Loucy (cell line): ENCODE measurements at regions not wholly inside any gene's neighbourhood (a gene's known extent, or its start where the extent isn't known, plus 50 kb on each side); places are given as distances from the start of the nearest gene placed in this dataset.

Experiments
- H2AFZ ChIP-seq: fragments of 200-600 bp; sonication (generic); 2 replicates; pipeline ENCODE4 v1.6.0; 2016; ENCODE audit warnings: antibody characterized with exemption, mild to moderate bottlenecking, low read length, moderate library complexity
- H3F3A ChIP-seq: fragments of 200-600 bp; 2 replicates; pipeline ENCODE4 v1.6.0; 2016; ENCODE audit warnings: antibody characterized with exemption, low read depth, mild to moderate bottlenecking
- H3K27me3 ChIP-seq: fragments of 200-600 bp; sonication (generic); 2 replicates; pipeline ENCODE4 v1.6.1; 2014; ENCODE audit warnings: low read length, mild to moderate bottlenecking; ENCODE audit not compliant: insufficient read depth, poor library complexity, severe bottlenecking
- H3K36me3 ChIP-seq: fragments of 200-600 bp; sonication (generic); 2 replicates; pipeline ENCODE4 v1.6.1; 2016; ENCODE audit warnings: low read length; ENCODE audit not compliant: insufficient read depth
- H3K4me1 ChIP-seq: fragments of 200-600 bp; sonication (generic); 2 replicates; pipeline ENCODE4 v1.5.1; 2014; ENCODE audit warnings: low read length, mild to moderate bottlenecking; ENCODE audit not compliant: insufficient read depth, poor library complexity, severe bottlenecking
- H3K4me2 ChIP-seq: fragments of 200-600 bp; sonication (generic); 2 replicates; pipeline ENCODE4 v1.6.0; 2014; ENCODE audit warnings: antibody characterized with exemption, low read length, low read depth, mild to moderate bottlenecking; ENCODE audit not compliant: poor library complexity, severe bottlenecking
- H3K4me3 ChIP-seq: fragments of 200-600 bp; sonication (generic); 2 replicates; pipeline ENCODE4 v1.5.1; 2014; ENCODE audit warnings: low read length, mild to moderate bottlenecking, mixed read lengths; ENCODE audit not compliant: poor library complexity, severe bottlenecking
- H3K79me2 ChIP-seq: fragments of 200-600 bp; sonication (generic); 2 replicates; pipeline ENCODE4 v1.6.1; 2014; ENCODE audit warnings: low read length; ENCODE audit not compliant: insufficient read depth
- H3K9ac ChIP-seq: fragments of 200-600 bp; sonication (generic); 2 replicates; pipeline ENCODE4 v1.6.0; 2014; ENCODE audit warnings: mild to moderate bottlenecking, low read depth, low read length, moderate library complexity; ENCODE audit not compliant: poor library complexity, severe bottlenecking
- H3K9me2 ChIP-seq: fragments of 200-600 bp; sonication (generic); replicated peaks from 2 replicates; pipeline ENCODE4 v1.6.1; 2016; ENCODE audit warnings: low read depth, low read length, mixed read lengths
- H3K9me3 ChIP-seq: fragments of 200-600 bp; sonication (generic); 2 replicates; pipeline ENCODE4 v1.6.1; 2014; ENCODE audit warnings: mild to moderate bottlenecking, antibody characterized with exemption, low read length, low read depth; ENCODE audit not compliant: insufficient read depth
- H4K20me1 ChIP-seq: fragments of 200-600 bp; sonication (generic); 2 replicates; pipeline ENCODE4 v1.6.0; 2014; ENCODE audit warnings: antibody characterized with exemption, low read length, mild to moderate bottlenecking; ENCODE audit not compliant: insufficient read depth, poor library complexity, severe bottlenecking
- CTCF ChIP-seq: fragments of 200-600 bp; sonication (generic); conservative IDR thresholded peaks from 2 replicates; pipeline ENCODE4 v1.5.1; 2014; ENCODE audit warnings: mild to moderate bottlenecking, antibody characterized with exemption, low read length
- EZH2phosphoT487 ChIP-seq: fragments of 200-600 bp; IDR thresholded peaks from 2 replicates; pipeline ENCODE4 v1.6.1; 2018; ENCODE audit warnings: antibody characterized with exemption, mild to moderate bottlenecking, moderate library complexity, borderline replicate concordance

DNA sequence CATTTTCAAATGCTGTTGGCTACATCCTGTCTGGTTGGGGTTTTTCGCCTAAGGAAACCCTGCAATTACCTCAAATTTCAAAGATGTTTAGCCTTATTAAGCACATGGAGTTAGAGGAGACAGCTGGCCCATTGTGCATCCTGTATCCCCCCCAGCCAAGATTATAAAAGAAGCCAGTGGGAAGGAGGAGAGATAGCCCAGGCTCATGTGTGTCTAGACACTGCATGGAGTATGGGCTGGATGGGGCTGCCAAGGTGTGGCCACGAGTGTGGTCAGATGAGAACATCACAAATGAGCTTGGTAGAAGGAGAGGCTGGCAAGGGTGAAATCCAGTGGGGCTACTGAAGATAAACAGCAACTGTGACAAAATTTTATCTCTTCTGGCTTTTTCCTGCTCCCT, 270.0 kb upstream of the TBC1D5 start:
- Histone ChIP-seq H3K9ac (peak overlapping the region; percentile 13), H3K4me1 (peaks cover 50% of the 10 kb centered on the region), H3K36me3 (no peaks in the 10 kb centered on the region), H4K20me1 (no peaks in the 10 kb centered on the region), H3K9me3 (no peaks in the 10 kb centered on the region), H3F3A (no peaks in the 10 kb centered on the region), H3K27me3 (no peaks in the 10 kb centered on the region), H3K79me2 (no peaks in the 10 kb centered on the region), H3K4me3 (no peak overlapping the region), H3K4me2 (peak overlapping the region; percentile 2), H2AFZ (no peak overlapping the region), H3K9me2 (no peaks in the 10 kb centered on the region)
- TF ChIP-seq EZH2phosphoT487 (no peak), CTCF (no peak)

DNA sequence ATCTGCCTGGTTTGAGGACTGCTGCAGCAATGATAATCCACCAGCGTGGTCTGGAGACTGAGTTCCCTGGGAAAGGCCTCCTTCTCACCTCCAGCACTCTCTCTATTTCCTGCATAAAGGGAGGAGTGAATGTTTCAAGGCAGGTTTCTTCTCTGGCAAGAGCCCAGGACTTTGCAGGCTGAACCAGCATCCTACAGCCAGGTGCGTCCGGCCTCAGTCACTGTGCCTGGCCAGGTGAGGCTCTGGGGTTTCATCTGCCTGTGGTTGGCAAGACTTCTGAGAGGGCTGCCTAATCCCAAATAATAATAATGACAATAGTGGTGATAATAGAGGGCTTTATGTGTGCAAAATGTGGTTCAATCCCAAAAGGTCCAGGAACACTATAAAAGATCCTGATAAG, 269.0 kb upstream of the TBC1D5 start:
- Histone ChIP-seq H3K9me3 (no peaks in the 10 kb centered on the region), H3K9ac (no peak overlapping the region), H3K36me3 (no peaks in the 10 kb centered on the region), H3K4me3 (no peak overlapping the region), H3K27me3 (no peaks in the 10 kb centered on the region), H4K20me1 (no peaks in the 10 kb centered on the region), H3K9me2 (no peaks in the 10 kb centered on the region), H3F3A (no peaks in the 10 kb centered on the region), H3K4me1 (peaks cover 57% of the 10 kb centered on the region), H3K79me2 (no peaks in the 10 kb centered on the region), H2AFZ (no peak overlapping the region), H3K4me2 (no peak overlapping the region)
- TF ChIP-seq EZH2phosphoT487 (no peak), CTCF (no peak)

DNA sequence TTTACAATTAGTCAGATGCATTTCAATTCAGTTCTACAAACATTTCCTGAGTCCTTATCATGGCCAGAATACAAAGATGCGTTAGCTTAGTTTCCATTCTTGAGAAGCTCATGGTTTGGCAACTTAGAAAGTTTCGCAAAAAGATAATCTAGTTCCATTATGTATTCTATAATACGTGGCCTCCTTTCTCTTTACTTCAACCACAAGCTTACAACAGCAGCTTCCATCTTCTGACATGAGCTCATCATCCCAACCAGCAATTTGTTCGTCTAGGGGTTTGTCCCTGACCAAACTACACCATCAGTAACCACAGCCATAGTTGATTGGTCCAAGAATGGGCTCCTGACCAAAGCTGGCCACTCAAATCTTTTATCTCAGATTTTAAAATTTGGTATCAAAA, 267.6 kb upstream of the TBC1D5 start:
- no peaks in the 10 kb centered on the region for H3K27me3 ChIP-seq
- no peaks in the 10 kb centered on the region for H3F3A ChIP-seq
- no peaks in the 10 kb centered on the region for H3K9me2 ChIP-seq
- H3K4me2 ChIP-seq: no peak overlapping the region
- no peak for TF ChIP-seq EZH2phosphoT487
- no peak for TF ChIP-seq CTCF
- H3K9me3 ChIP-seq: no peaks in the 10 kb centered on the region
- no peaks in the 10 kb centered on the region for H3K79me2 ChIP-seq
- H3K9ac ChIP-seq: no peak overlapping the region
- no peak overlapping the region for H3K4me3 ChIP-seq
- no peak overlapping the region; the same call in 1 of the 2 replicates for H2AFZ ChIP-seq
- peaks cover 57% of the 10 kb centered on the region for H3K4me1 ChIP-seq
- no peaks in the 10 kb centered on the region for H3K36me3 ChIP-seq
- H4K20me1 ChIP-seq: no peaks in the 10 kb centered on the region
